Nephron progenitor cell (in vitro differentiated cells): ENCODE measurements at regions not wholly inside any gene's neighbourhood (a gene's known extent, or its start where the extent isn't known, plus 50 kb on each side); places are given as distances from the start of the nearest gene placed in this dataset.

ENCODE experiments used
- DNase-seq: peaks from one replicate; pipeline ENCODE4 v3.0.0; 2021
- H3K27ac Mint-ChIP-seq: 2 replicates; pipeline ENCODE4 v1.8.0; 2021; ENCODE audit warnings: mild to moderate bottlenecking, moderate library complexity, mixed read lengths
- H3K27me3 Mint-ChIP-seq: 2 replicates; pipeline ENCODE4 v1.8.0; 2021; ENCODE audit warnings: mild to moderate bottlenecking, low read depth, mixed read lengths; ENCODE audit not compliant: poor library complexity
- H3K36me3 Mint-ChIP-seq: 2 replicates; pipeline ENCODE4 v1.8.0; 2021; ENCODE audit warnings: low read depth, mixed read lengths
- H3K4me1 Mint-ChIP-seq: 2 replicates; pipeline ENCODE4 v1.8.0; 2021; ENCODE audit warnings: mixed read lengths
- H3K4me3 Mint-ChIP-seq: 2 replicates; pipeline ENCODE4 v1.8.0; 2021; ENCODE audit warnings: mild to moderate bottlenecking, moderate library complexity, mixed read lengths
- H3K9me3 Mint-ChIP-seq: 2 replicates; pipeline ENCODE4 v1.8.0; 2021; ENCODE audit warnings: mild to moderate bottlenecking, moderate library complexity, mixed read lengths
- CTCF ChIP-seq: fragments of 200-600 bp; sonication (generic); IDR thresholded peaks from 2 replicates; pipeline ENCODE4 v1.5.0; 2021; ENCODE audit warnings: antibody characterized with exemption

GRCh38 chr13:40287428-40287827, 379.0 kb downstream of the FOXO1 start:
- Mint-ChIP-seq H3K9me3 (no peaks in the 10 kb centered on the region), H3K36me3 (no peaks in the 10 kb centered on the region), H3K4me1 (no peaks in the 10 kb centered on the region), H3K27ac (no peak overlapping the region), H3K4me3 (no peak overlapping the region), H3K27me3 (no peaks in the 10 kb centered on the region)
- DNase-seq = no peak
- no peak for TF ChIP-seq CTCF

- H3K9me3 Mint-ChIP-seq = no peaks in the 10 kb centered on the region
- H3K4me1 Mint-ChIP-seq = no peaks in the 10 kb centered on the region
- no peaks in the 10 kb centered on the region for H3K27me3 Mint-ChIP-seq
- TF ChIP-seq CTCF = no peak
- no peaks in the 10 kb centered on the region for H3K36me3 Mint-ChIP-seq
- H3K27ac Mint-ChIP-seq = no peak overlapping the region
- H3K4me3 Mint-ChIP-seq = no peak overlapping the region
- no peak for DNase-seq
These were observed 378.2 kb downstream of the FOXO1 start for GRCh38 chr13:40288259-40288658.

GRCh38 chr13:40290758-40291157, 375.7 kb downstream of the FOXO1 start:
- no peak for TF ChIP-seq CTCF
- Mint-ChIP-seq H3K27ac (no peak overlapping the region), H3K4me1 (no peaks in the 10 kb centered on the region)

GRCh38 chr13:40292108-40292507, 374.3 kb downstream of the FOXO1 start:
- H3K27me3 Mint-ChIP-seq = no peaks in the 10 kb centered on the region

More at GRCh38 chr13:40290758-40291157, 375.7 kb downstream of the FOXO1 start:
- H3K9me3 Mint-ChIP-seq = peaks cover 3% of the 10 kb centered on the region
- H3K27me3 Mint-ChIP-seq = no peaks in the 10 kb centered on the region
- DNase-seq = no peak
- H3K36me3 Mint-ChIP-seq = no peaks in the 10 kb centered on the region
- no peak overlapping the region for H3K4me3 Mint-ChIP-seq

GRCh38 chr13:40292536-40292935, 373.9 kb downstream of the FOXO1 start:
- Mint-ChIP-seq H3K27ac (no peak overlapping the region), H3K9me3 (peaks cover 18% of the 10 kb centered on the region), H3K36me3 (peaks cover 4% of the 10 kb centered on the region), H3K27me3 (no peaks in the 10 kb centered on the region), H3K4me3 (no peak overlapping the region), H3K4me1 (no peaks in the 10 kb centered on the region)
- DNase-seq = no peak
- no peak for TF ChIP-seq CTCF

More at GRCh38 chr13:40292108-40292507, 374.3 kb downstream of the FOXO1 start:
- TF ChIP-seq CTCF = no peak
- H3K27ac Mint-ChIP-seq = no peak overlapping the region
- H3K4me3 Mint-ChIP-seq = no peak overlapping the region
- peaks cover 16% of the 10 kb centered on the region for H3K9me3 Mint-ChIP-seq
- DNase-seq = no peak
- no peaks in the 10 kb centered on the region for H3K4me1 Mint-ChIP-seq
- H3K36me3 Mint-ChIP-seq = peaks cover 4% of the 10 kb centered on the region

GRCh38 chr13:40302351-40302750, 364.1 kb downstream of the FOXO1 start:
- TF ChIP-seq CTCF = no peak
- Mint-ChIP-seq H3K36me3 (peaks cover 25% of the 10 kb centered on the region), H3K9me3 (peaks cover 72% of the 10 kb centered on the region)

More at GRCh38 chr13:40302351-40302750, 364.1 kb downstream of the FOXO1 start:
- no peaks in the 10 kb centered on the region for H3K4me1 Mint-ChIP-seq
- H3K4me3 Mint-ChIP-seq = no peak overlapping the region
- H3K27me3 Mint-ChIP-seq = no peaks in the 10 kb centered on the region
- H3K27ac Mint-ChIP-seq = no peak overlapping the region
- no peak for DNase-seq
